Stimulated activated naive B cell treated with anti-CD40 and anti-IgM and Interleukin-4, amounts not matched to agents 10 μg/mL and 1 μg/mL and 100 μg/mL, for 72 hours (primary cell): ENCODE measurements at regions not wholly inside any gene's neighbourhood (a gene's known extent, or its start where the extent isn't known, plus 50 kb on each side); places are given as distances from the start of the nearest gene placed in this dataset.
"Not testable (repeated sequence)": the region's sequence is repeated elsewhere in the genome, so short reads cannot be mapped to it uniquely, and the experiment has no call there.

Experiments used
- ATAC-seq, 2 donors: fragments of 150-1000 bp; cut with Tn5 transposase; replicated peaks; 2 replicates each; pipeline ENCODE4 v1.10.0; 2021; ENCODE audit warnings: moderate library complexity in 1 of 2
- DNase-seq: peaks from one replicate; pipeline ENCODE4 v3.0.0; 2021
- H3K27ac Mint-ChIP-seq: one replicate; pipeline ENCODE4 v1.8.0; 2022; ENCODE audit warnings: mild to moderate bottlenecking, mixed read lengths
- H3K27me3 Mint-ChIP-seq, 2 donors: one replicate each; pipeline ENCODE4 v1.8.0; 2022; ENCODE audit warnings: mixed read lengths in 2 of 2
- H3K36me3 Mint-ChIP-seq, 2 donors: one replicate each; pipeline ENCODE4 v1.8.0; 2022; ENCODE audit warnings: mixed read lengths in 2 of 2, mild to moderate bottlenecking in 1 of 2
- H3K4me1 Mint-ChIP-seq, 2 donors: one replicate each; pipeline ENCODE4 v1.8.0; 2022; ENCODE audit warnings: mixed read lengths in 2 of 2, mild to moderate bottlenecking in 1 of 2
- H3K4me3 Mint-ChIP-seq, 2 donors: one replicate each; pipeline ENCODE4 v1.8.0; 2022; ENCODE audit warnings: mild to moderate bottlenecking in 2 of 2, mixed read lengths in 2 of 2, moderate library complexity in 1 of 2
- H3K9me3 Mint-ChIP-seq, 2 donors: one replicate each; pipeline ENCODE4 v1.8.0; 2022; ENCODE audit warnings: mixed read lengths in 2 of 2, mild to moderate bottlenecking in 1 of 2

- Mint-ChIP-seq H3K4me1 (no peaks in the 10 kb centered on the region), H3K36me3 (no peaks in the 10 kb centered on the region), H3K27me3 (no peaks in the 10 kb centered on the region), H3K27ac (no peak overlapping the region), H3K9me3 (peaks cover 0 to 2% of the 10 kb centered on the region in 2 donors), H3K4me3 (no peak overlapping the region)
- ATAC-seq: no peak
- DNase-seq: no peak
Observed at GRCh38 chr9:101957705-101958104, 219.3 kb upstream of the GRIN3A start.

GRCh38 chr9:101951598-101951997 is 213.2 kb upstream of the GRIN3A start:
- Mint-ChIP-seq H3K9me3 (peaks cover 2 to 4% of the 10 kb centered on the region in 2 donors), H3K27ac (no peak overlapping the region), H3K27me3 (no peaks in the 10 kb centered on the region), H3K36me3 (no peaks in the 10 kb centered on the region), H3K4me3 (no peak overlapping the region), H3K4me1 (no peaks in the 10 kb centered on the region)
- no peak for DNase-seq
- no peak for ATAC-seq

GRCh38 chr9:101931756-101932155 is 193.3 kb upstream of the GRIN3A start:
- DNase-seq (no peak), ATAC-seq (no peak)
- no peaks in the 10 kb centered on the region for H3K36me3 Mint-ChIP-seq
- no peak overlapping the region for H3K27ac Mint-ChIP-seq
- no peaks in the 10 kb centered on the region for H3K27me3 Mint-ChIP-seq
- H3K9me3 Mint-ChIP-seq: no peaks in the 10 kb centered on the region
- no peak overlapping the region for H3K4me3 Mint-ChIP-seq
- H3K4me1 Mint-ChIP-seq: no peaks in the 10 kb centered on the region

- H3K9me3 Mint-ChIP-seq: no peaks in the 10 kb centered on the region
- H3K27ac Mint-ChIP-seq: no peak overlapping the region
- H3K4me3 Mint-ChIP-seq: no peak overlapping the region
- ATAC-seq (no peak), DNase-seq (no peak)
- no peaks in the 10 kb centered on the region for H3K36me3 Mint-ChIP-seq
- no peaks in the 10 kb centered on the region for H3K4me1 Mint-ChIP-seq
- H3K27me3 Mint-ChIP-seq: no peaks in the 10 kb centered on the region
Observed at GRCh38 chr9:101930783-101931182, 192.3 kb upstream of the GRIN3A start.

GRCh38 chr9:101925498-101925897 is 187.1 kb upstream of the GRIN3A start:
- H3K27ac Mint-ChIP-seq: no peak overlapping the region
- ATAC-seq (no peak), DNase-seq (no peak)
- H3K36me3 Mint-ChIP-seq: no peaks in the 10 kb centered on the region
- H3K27me3 Mint-ChIP-seq: no peaks in the 10 kb centered on the region
- no peak overlapping the region for H3K4me3 Mint-ChIP-seq
- H3K9me3 Mint-ChIP-seq: peaks cover 0 to 4% of the 10 kb centered on the region in 2 donors
- no peaks in the 10 kb centered on the region for H3K4me1 Mint-ChIP-seq

GRCh38 chr9:101923451-101923850 is 185.0 kb upstream of the GRIN3A start:
- DNase-seq (no peak), ATAC-seq (no peak)
- Mint-ChIP-seq H3K4me1 (no peaks in the 10 kb centered on the region), H3K9me3 (peaks cover 0 to 4% of the 10 kb centered on the region in 2 donors), H3K36me3 (no peaks in the 10 kb centered on the region), H3K27me3 (no peaks in the 10 kb centered on the region), H3K4me3 (no peak overlapping the region), H3K27ac (no peak overlapping the region)

- not testable (repeated sequence) for H3K4me3 Mint-ChIP-seq, H3K9me3 Mint-ChIP-seq, H3K4me1 Mint-ChIP-seq, H3K27ac Mint-ChIP-seq, DNase-seq, ATAC-seq, H3K36me3 Mint-ChIP-seq, H3K27me3 Mint-ChIP-seq
Observed at GRCh38 chr9:101916948-101917347, 178.5 kb upstream of the GRIN3A start.

GRCh38 chr9:101915482-101915881 is 177.0 kb upstream of the GRIN3A start:
- Mint-ChIP-seq H3K4me3 (no peak overlapping the region), H3K36me3 (no peaks in the 10 kb centered on the region), H3K4me1 (no peaks in the 10 kb centered on the region), H3K27me3 (no peaks in the 10 kb centered on the region), H3K27ac (no peak overlapping the region), H3K9me3 (no peaks in the 10 kb centered on the region)
- DNase-seq: no peak
- no peak for ATAC-seq

- no peaks in the 10 kb centered on the region for H3K4me1 Mint-ChIP-seq
- ATAC-seq: no peak
- H3K4me3 Mint-ChIP-seq: no peak overlapping the region
- no peak overlapping the region for H3K27ac Mint-ChIP-seq
- no peaks in the 10 kb centered on the region for H3K36me3 Mint-ChIP-seq
- peaks cover 5 to 8% of the 10 kb centered on the region in 2 donors for H3K9me3 Mint-ChIP-seq
- H3K27me3 Mint-ChIP-seq: no peaks in the 10 kb centered on the region
- no peak for DNase-seq
Observed at GRCh38 chr9:101912698-101913097, 174.3 kb upstream of the GRIN3A start.

GRCh38 chr9:101907466-101907865 is 169.0 kb upstream of the GRIN3A start:
- H3K36me3 Mint-ChIP-seq: no peaks in the 10 kb centered on the region
- DNase-seq (no peak), ATAC-seq (no peak)
- H3K9me3 Mint-ChIP-seq: peaks cover 7 to 10% of the 10 kb centered on the region in 2 donors
- H3K27ac Mint-ChIP-seq: no peak overlapping the region
- no peak overlapping the region for H3K4me3 Mint-ChIP-seq
- H3K4me1 Mint-ChIP-seq: no peaks in the 10 kb centered on the region
- no peaks in the 10 kb centered on the region for H3K27me3 Mint-ChIP-seq

GRCh38 chr9:101904845-101905244 is 166.4 kb upstream of the GRIN3A start:
- Mint-ChIP-seq H3K27me3 (no peaks in the 10 kb centered on the region), H3K4me3 (no peak overlapping the region), H3K4me1 (no peaks in the 10 kb centered on the region), H3K36me3 (no peaks in the 10 kb centered on the region), H3K9me3 (peaks cover 8 to 9% of the 10 kb centered on the region in 2 donors), H3K27ac (no peak overlapping the region)
- no peak for ATAC-seq
- DNase-seq: no peak

GRCh38 chr9:101902051-101902450 is 163.6 kb upstream of the GRIN3A start:
- Mint-ChIP-seq H3K27me3 (no peaks in the 10 kb centered on the region), H3K27ac (no peak overlapping the region), H3K36me3 (no peaks in the 10 kb centered on the region), H3K4me1 (no peaks in the 10 kb centered on the region), H3K4me3 (no peak overlapping the region), H3K9me3 (peaks cover 0 to 3% of the 10 kb centered on the region in 2 donors)
- DNase-seq (no peak), ATAC-seq (no peak)

- no peak overlapping the region for H3K27ac Mint-ChIP-seq
- H3K4me1 Mint-ChIP-seq: no peaks in the 10 kb centered on the region
- no peak overlapping the region for H3K4me3 Mint-ChIP-seq
- H3K36me3 Mint-ChIP-seq: no peaks in the 10 kb centered on the region
- ATAC-seq (no peak), DNase-seq (no peak)
- no peaks in the 10 kb centered on the region for H3K27me3 Mint-ChIP-seq
- peaks cover 0 to 3% of the 10 kb centered on the region in 2 donors for H3K9me3 Mint-ChIP-seq
Observed at GRCh38 chr9:101897196-101897595, 158.7 kb upstream of the GRIN3A start.

- no peak overlapping the region for H3K27ac Mint-ChIP-seq
- ATAC-seq (no peak), DNase-seq (no peak)
- H3K4me3 Mint-ChIP-seq: no peak overlapping the region
- no peaks in the 10 kb centered on the region for H3K36me3 Mint-ChIP-seq
- no peaks in the 10 kb centered on the region for H3K27me3 Mint-ChIP-seq
- no peaks in the 10 kb centered on the region for H3K4me1 Mint-ChIP-seq
- peaks cover 0 to 1% of the 10 kb centered on the region in 2 donors for H3K9me3 Mint-ChIP-seq
Observed at GRCh38 chr9:101893661-101894646, 155.5 kb upstream of the GRIN3A start.

- H3K36me3 Mint-ChIP-seq: no peaks in the 10 kb centered on the region
- DNase-seq: no peak
- H3K27me3 Mint-ChIP-seq: no peaks in the 10 kb centered on the region
- H3K9me3 Mint-ChIP-seq: no peaks in the 10 kb centered on the region
- no peak for ATAC-seq
- no peak overlapping the region for H3K27ac Mint-ChIP-seq
- no peaks in the 10 kb centered on the region for H3K4me1 Mint-ChIP-seq
- no peak overlapping the region for H3K4me3 Mint-ChIP-seq
Observed at GRCh38 chr9:101881508-101881907, 143.1 kb upstream of the GRIN3A start.
